ENCODE measurements at regions not wholly inside any gene's neighbourhood (a gene's known extent, or its start where the extent isn't known, plus 50 kb on each side); places are given as distances from the start of the nearest gene placed in this dataset.
"Not testable (repeated sequence)": the region's sequence is repeated elsewhere in the genome, so short reads cannot be mapped to it uniquely, and the experiment has no call there.

DNA sequence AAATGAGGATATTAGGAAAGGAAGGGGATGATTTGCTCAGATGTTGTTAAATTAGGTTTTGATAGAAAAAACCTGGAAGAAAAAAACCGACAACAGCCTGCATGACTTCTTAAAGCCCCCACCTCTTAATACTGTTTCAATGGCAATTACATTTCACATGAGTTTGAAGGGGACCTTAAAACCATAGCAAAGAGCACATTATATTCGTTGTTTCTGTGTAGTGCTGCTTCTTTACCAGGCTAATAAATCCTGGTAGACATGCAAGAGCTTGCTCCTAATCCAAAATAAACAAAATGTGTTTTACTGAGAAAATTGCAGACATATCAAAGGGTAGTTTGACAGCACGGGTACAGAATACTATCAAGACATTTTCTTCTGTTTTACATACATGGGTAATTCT is 154.7 kb upstream of the NIPA1 start:
- TF ChIP-seq, protein P1, sequence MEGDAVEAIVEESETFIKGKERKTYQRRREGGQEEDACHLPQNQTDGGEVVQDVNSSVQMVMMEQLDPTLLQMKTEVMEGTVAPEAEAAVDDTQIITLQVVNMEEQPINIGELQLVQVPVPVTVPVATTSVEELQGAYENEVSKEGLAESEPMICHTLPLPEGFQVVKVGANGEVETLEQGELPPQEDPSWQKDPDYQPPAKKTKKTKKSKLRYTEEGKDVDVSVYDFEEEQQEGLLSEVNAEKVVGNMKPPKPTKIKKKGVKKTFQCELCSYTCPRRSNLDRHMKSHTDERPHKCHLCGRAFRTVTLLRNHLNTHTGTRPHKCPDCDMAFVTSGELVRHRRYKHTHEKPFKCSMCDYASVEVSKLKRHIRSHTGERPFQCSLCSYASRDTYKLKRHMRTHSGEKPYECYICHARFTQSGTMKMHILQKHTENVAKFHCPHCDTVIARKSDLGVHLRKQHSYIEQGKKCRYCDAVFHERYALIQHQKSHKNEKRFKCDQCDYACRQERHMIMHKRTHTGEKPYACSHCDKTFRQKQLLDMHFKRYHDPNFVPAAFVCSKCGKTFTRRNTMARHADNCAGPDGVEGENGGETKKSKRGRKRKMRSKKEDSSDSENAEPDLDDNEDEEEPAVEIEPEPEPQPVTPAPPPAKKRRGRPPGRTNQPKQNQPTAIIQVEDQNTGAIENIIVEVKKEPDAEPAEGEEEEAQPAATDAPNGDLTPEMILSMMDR (IDR thresholded peaks at IDR 0.05): not testable (repeated sequence)
- TF ChIP-seq POLR2A (IDR thresholded peaks at IDR 0.05): not testable (repeated sequence)

Data from body of pancreas (tissue), 4 donors.